ENCODE measurements at regions not wholly inside any gene's neighbourhood (a gene's known extent, or its start where the extent isn't known, plus 50 kb on each side); places are given as distances from the start of the nearest gene placed in this dataset.

DNA sequence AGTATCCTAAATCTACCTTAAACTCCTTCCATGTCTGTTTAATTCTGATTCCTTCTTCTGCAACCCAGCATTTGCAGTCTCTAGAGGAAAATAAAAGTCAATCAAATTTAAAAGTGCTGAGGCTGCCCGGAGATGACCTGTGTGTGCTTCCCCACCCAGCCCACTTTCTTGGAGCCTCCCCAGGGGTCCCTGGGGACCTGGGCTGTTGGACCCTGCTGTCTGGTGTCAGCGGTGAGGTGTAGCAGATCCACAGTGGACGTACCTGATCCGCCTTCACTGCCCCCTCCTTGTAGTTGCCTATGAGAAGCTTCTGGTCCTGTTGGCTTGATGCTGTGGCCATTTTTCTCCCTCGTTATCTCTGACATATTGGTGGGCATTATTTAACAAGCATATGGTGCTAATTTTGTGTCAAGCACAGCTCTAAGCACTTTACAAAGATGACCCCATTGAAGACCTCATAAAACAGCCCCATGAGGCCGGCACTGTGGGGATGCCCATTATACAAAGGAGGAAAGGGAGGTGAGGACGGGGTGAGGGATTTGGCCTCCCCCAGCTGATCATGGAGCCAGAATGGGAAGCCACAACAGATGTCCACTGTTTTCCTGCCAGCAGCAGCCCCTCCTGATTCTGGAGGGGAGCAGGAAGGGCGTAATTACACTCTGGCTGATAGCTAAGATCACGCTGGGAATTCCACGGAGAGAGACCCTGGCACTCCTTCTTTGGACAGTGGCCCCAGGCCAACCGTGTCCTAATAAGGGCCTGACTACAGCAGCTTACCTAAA is 628.2 kb downstream of the CDH26 start:
- ATAC-seq = peak; percentile 95
- DNase-seq (ENCODE audit: missing footprints) = no peak
- intact Hi-C loops (cut with DNase I) = no loop called here

GRCh38 chr20:60587986-60588385 is 629.8 kb downstream of the CDH26 start:
- ATAC-seq (no peak), DNase-seq (ENCODE audit: missing footprints) (no peak)
- intact Hi-C loops (cut with DNase I) = no loop called here

DNA sequence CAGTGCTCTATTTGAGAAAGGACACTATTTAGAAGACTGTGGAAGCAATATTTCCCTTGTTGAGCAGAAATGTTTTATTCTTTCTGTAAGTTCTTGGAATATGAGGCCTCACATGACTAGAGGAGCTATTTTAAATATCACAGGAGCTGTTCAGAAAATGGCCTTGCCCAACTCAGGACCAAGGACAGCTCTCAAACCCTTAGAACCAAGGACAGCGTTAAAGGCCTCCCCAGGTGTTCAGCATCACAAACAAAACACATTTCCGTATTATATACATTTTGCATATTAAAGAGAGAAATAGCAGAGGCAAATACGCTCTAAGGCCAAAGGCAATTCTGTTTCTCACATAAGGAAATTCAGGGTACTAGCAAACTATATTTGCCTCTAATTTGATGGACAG is 631.4 kb downstream of the CDH26 start:
- no peak for ATAC-seq

DNA sequence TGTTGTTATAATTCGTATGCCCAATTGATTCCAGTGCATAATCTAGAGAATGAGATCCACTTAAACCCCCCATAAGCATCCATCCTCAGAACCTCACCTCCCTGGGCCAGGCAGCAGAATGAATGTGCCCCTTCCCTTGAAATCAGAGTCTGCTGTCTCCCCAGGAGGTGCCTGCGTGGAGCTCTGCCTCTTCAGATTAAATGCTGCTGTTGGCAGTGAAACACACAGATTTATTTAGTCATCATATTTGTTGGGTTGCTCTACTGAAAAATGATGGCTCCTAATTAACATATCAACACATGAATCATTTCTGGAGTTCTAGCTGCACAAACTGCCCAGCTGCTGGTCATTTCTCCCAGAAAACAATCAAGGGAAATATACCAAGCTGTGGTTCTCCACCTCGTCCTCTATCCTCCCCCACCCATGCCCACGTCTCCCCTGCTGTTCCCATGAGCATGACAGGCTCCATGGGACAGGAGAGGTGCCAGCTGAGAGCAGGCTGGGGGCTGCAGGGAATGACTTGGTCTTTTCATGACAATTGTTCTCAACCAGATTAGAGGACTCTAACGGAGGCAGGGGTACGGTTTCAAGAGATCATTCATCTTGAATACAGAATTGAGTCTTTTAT is 633.1 kb downstream of the CDH26 start:
- no peak for ATAC-seq
- intact Hi-C loops (cut with DNase I) = no loop called here
- no peak for DNase-seq (ENCODE audit: missing footprints)

More for the DNA sequence above, 631.4 kb downstream of the CDH26 start:
- intact Hi-C loops (cut with DNase I) = no loop called here
- DNase-seq (ENCODE audit: missing footprints) = no peak

- no peak for ATAC-seq
- no peak for DNase-seq (ENCODE audit: missing footprints)
- intact Hi-C loops (cut with DNase I) = no loop called here
Measured at GRCh38 chr20:60598528-60598927, 640.3 kb downstream of the CDH26 start.

- ATAC-seq (no peak), DNase-seq (ENCODE audit: missing footprints) (no peak)
- intact Hi-C loops (cut with DNase I) = no loop called here
Measured at GRCh38 chr20:60599381-60599780, 641.2 kb downstream of the CDH26 start.

DNA sequence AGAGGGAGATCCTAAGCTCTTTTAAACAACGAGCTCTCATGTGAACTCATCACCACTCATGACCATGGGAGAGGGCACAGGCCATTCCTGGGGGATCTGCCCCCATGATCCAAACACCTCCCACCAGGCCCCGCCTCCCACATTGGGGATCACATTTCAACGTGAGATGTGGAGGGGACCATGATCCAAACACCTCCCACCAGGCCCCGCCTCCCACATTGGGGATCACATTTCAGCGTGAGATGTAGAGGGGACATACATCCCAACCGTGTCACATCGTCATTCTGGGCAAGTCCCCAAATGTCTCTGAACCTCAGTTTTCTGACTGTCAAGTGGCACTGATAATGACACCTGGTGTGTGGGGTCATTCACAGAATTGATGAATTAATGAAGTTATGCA is 641.8 kb downstream of the CDH26 start:
- intact Hi-C loops (cut with DNase I) = no loop called here
- ATAC-seq = no peak

DNA sequence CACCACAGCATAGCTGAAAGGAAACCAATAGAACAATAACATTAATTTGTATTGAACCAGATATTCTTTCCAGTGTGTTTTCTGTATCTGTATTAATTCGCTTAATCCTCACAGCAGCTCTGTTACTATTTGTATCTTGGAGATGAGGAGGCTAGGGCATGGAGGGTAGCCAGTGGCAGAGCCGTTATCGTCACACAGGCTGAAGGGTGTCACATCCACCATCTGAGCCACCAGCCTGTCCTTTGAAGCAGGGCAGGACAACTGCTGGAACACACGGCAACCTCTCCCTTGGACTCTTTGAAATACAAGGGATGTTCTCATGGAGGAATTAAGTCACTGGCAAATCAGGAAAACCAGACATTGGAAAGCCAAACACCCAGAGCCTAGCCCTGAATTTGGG is 628.0 kb upstream of the CDH4 start:
- no peak for DNase-seq (ENCODE audit: missing footprints)
- intact Hi-C loops (cut with DNase I) = no loop called here

More for the DNA sequence above, 641.8 kb downstream of the CDH26 start:
- DNase-seq (ENCODE audit: missing footprints) = no peak

DNA sequence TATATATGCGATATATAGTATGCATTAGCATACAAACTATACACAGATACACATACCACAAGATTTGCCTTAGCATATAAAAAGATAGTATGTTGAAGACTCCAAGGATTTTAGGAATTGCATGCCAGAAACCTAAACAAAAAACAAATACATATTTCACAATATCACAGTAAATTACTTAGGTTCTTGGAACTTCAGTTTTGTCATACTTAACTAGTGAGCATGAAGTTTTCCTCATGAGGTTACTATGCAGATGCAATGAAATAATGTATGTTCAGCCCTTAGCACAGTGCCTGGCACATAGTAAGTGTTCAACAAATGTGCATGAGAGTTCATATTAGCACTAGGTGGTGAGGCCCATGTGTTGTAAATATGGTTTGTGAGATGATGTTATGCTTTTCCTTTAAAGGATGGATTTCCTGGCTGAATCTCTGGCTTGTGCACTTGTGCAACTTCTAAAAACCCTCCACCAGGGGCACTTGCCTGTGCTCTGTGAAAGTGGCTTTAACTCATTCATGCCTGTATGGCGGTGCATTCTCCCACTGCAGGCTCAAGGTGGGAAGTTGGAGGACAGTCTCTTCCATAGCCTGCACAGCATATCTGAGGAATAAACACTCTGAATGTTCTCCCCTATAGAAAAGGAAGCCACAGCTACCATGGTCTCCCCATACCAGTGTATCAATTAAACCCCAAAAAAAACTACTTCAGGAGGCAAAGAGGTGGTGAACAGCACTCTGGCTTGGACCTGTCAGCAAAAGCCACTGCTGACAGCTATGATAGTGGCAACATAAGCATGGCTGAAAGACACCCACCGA is 624.1 kb upstream of the CDH4 start:
- intact Hi-C loops (cut with DNase I) = no loop called here
- DNase-seq (ENCODE audit: missing footprints) (no peak), ATAC-seq (no peak)

More for the DNA sequence above, 628.0 kb upstream of the CDH4 start:
- peak; percentile 77 for ATAC-seq

- ATAC-seq (no peak), DNase-seq (ENCODE audit: missing footprints) (no peak)
- intact Hi-C loops (cut with DNase I) = no loop called here
Measured at GRCh38 chr20:60628749-60629148, 623.3 kb upstream of the CDH4 start.

DNA sequence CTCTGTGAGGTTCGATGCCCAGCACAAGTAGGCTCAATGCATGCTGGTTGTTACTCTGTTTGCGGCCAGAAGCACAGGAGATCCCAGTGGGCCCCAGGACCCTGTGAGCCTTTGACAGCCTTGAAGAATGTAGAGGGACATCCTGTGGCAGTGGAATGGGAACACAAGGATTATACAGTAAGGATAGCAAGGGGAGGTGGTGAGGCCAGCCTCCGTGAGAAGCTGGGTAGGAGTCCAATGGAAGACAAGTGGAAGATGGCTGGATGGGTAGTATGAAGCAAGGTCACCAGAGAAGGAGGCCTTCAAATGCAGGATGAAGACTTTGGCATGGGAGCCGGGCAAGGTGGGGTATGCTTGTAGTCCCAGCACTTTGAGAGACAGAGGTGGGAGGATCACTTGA is 622.9 kb upstream of the CDH4 start:
- ATAC-seq (no peak), DNase-seq (ENCODE audit: missing footprints) (no peak)
- intact Hi-C loops (cut with DNase I) = no loop called here

- ATAC-seq (no peak), DNase-seq (ENCODE audit: missing footprints) (no peak)
- intact Hi-C loops (cut with DNase I) = no loop called here
Measured at GRCh38 chr20:60630609-60631008, 621.5 kb upstream of the CDH4 start.

DNA sequence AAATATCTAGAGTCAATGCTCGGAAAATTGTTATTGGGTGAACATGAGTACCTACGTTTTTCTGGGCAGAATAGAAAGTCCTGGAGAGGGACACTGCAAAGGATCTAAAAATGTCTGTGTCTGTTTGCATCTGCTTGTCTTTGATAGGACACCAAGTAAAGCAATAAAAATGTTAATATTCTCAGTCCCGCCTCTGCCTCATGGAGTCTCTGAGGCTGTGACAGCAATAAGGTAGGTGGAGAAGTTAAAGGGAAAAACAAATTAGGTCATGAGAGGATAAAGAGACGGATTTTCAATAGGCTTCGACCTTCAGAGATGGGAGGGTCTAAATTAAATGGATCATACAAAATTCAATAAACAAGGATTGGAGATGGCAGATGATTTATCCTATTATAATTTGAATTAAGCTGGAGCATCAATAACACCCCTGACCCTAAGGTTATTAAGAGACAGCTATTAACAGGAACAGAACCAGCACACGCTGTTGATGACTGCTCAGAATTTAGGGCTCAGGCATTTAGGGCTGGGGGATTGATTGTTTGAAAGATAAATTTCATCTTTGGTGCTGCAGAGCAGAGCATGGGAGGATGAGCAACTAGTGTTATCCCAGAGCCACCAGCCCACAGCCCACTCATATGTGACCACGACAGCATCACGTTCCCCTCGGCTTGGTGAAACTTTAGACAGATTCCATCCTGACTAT is 620.3 kb upstream of the CDH4 start:
- no peak for ATAC-seq
- intact Hi-C loops (cut with DNase I) = no loop called here
- peak; percentile 44 for DNase-seq (ENCODE audit: missing footprints)

DNA sequence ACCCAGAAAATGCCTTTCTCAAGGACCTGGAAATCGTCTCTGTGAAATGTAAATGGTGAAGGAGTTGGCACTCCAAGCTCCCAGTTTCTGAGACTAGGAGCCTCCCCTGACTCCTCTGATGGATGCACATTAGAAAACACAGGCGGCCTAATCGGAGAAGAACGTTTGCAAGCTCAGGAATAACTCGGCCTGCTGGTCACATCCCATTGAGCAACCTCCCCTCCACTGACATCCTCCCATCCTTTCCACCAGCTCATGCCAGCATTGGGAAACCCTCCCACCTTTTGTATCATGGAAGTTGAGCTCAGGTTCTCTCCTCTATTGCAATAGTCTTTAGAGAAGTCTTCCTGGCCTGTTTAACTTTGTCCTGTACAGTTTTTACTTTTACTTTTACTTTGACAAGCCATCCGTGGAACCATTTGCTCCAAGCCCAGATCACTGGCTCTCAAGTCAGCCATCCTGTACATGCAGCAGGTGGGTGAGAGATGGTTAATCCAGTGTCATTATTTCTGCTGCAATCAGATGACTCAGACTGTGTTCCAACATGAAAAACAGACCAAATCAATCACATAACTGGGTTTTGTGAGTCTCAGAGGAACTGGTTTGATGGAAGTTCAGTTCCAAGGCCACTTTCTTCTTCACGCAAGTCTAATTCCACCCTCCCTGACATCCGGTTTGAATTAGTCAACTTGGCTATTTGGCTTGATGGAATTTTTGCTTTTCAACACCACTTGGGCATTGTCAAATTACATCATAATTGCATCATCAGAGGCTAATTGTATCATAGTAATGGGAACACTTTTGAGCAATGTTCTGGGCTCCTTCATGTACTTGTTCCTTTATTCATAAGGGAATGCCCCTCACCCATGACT is 619.4 kb upstream of the CDH4 start:
- intact Hi-C loops (cut with DNase I) = no loop called here
- peak; percentile 91 for ATAC-seq
- DNase-seq (ENCODE audit: missing footprints) = peak; percentile 45

DNA sequence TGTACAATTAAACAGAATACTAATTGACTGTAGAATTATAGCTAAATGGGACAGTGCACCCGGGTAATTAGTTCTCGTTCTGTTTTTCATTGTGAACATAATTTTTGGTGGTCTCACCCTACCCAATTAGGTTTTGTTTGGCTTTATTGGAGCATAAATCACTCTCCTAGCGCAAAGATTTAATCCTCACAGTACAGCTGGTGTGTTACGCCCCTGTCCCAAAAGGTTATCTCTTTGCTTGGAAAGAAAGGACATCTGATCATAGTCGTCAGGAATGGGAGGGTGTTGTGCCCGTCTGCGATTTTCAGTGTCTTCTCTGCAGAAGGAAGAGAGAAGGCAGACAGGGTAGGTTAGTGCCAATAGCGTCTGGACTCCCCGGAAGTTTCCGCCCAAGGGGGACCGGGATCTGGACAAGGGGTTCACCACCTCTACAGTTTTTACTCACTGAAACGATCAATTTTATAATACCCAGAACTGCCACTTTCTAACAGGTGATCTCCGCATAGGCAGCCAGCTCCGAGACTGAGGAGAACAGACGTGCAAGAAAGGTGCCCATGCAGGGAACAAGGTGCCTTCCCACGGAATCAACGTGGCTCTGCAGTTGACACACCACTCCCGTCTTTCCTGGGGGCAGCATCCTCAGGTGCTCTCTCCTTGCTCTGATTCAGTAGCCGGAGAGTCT is 617.4 kb upstream of the CDH4 start:
- DNase-seq (ENCODE audit: missing footprints) (peak; percentile 43), ATAC-seq (no peak)
- intact Hi-C loops (cut with DNase I) = no loop called here

DNA sequence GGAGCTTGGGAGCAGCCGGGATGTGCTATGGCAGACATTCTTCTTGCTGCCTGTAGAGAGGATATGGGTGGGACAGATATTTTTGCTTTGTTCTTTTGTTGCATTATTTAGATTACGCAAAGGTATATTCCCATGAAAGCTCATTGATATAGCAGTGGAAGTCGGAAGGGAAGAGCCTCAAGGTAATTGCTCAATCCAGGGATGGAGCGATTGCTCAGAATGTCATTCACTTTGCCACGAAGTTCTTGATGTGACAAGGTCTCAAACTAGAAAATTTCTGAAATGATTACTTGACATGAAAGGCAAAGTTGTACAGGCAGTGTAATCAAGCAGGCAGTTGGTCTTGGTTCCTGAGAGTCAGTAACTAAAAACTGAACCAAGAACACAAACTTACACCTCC is 615.6 kb upstream of the CDH4 start:
- no peak for DNase-seq (ENCODE audit: missing footprints)
- ATAC-seq = no peak
- intact Hi-C loops (cut with DNase I) = no loop called here

DNA sequence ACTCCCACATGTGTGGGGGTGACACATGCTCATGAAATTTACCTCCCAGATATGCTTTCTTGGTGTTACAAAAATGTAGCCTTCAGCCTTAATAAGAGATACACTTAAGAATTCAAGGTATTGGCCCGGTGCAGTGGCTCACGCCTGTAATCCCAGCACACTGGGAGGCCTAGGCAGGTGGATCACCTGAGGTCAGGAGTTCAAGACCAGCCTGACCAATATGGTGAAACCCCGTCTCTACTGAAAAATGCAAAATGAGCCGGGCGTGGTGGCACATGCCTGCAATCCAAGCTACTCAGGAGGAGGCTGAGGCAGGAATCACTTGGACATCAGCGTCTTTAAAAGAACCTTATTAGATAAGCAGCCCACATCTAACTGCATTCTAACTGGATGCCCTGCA is 614.3 kb upstream of the CDH4 start:
- no peak for ATAC-seq
- intact Hi-C loops (cut with DNase I) = no loop called here
- no peak for DNase-seq (ENCODE audit: missing footprints)

Measured in Right ventricle myocardium inferior (tissue), 1 donor.